MM.1S (cell line): ENCODE measurements at regions not wholly inside any gene's neighbourhood (a gene's known extent, or its start where the extent isn't known, plus 50 kb on each side); places are given as distances from the start of the nearest gene placed in this dataset.

Source experiments
- DNase-seq: peaks from one replicate; pipeline ENCODE4 v3.0.0-alpha.2; 2015
- H2AFZ ChIP-seq: fragments of 300-600 bp; sonication (generic); 2 replicates; pipeline ENCODE4 v1.6.0; 2016; ENCODE audit warnings: antibody characterized with exemption, low read length
- H3F3A ChIP-seq: fragments of 300-600 bp; sonication (generic); 2 replicates; pipeline ENCODE4 v1.6.1; 2016; ENCODE audit warnings: mild to moderate bottlenecking, antibody characterized with exemption, low read length, moderate library complexity, mixed read lengths; ENCODE audit not compliant: insufficient read depth
- H3K27ac ChIP-seq: fragments of 300-600 bp; sonication (generic); 2 replicates; pipeline ENCODE4 v1.5.1; 2016; ENCODE audit warnings: mild to moderate bottlenecking, low read length
- H3K27me3 ChIP-seq: fragments of 300-600 bp; sonication (generic); replicated peaks from 2 replicates; pipeline ENCODE4 v1.6.0; 2016; ENCODE audit warnings: low read length; ENCODE audit not compliant: insufficient read depth
- H3K36me3 ChIP-seq: fragments of 300-600 bp; sonication (generic); replicated peaks from 2 replicates; pipeline ENCODE4 v1.6.1; 2016; ENCODE audit warnings: mild to moderate bottlenecking, low read length, mixed read lengths; ENCODE audit not compliant: insufficient read depth
- H3K4me1 ChIP-seq: fragments of 300-600 bp; sonication (generic); 2 replicates; pipeline ENCODE4 v1.6.1; 2016; ENCODE audit warnings: low read length, mixed read lengths
- H3K4me2 ChIP-seq: fragments of 300-600 bp; sonication (generic); 2 replicates; pipeline ENCODE4 v1.6.0; 2016; ENCODE audit warnings: low read depth, low read length
- H3K4me3 ChIP-seq: fragments of 300-600 bp; sonication (generic); 2 replicates; pipeline ENCODE4 v1.5.1; 2016; ENCODE audit warnings: low read length, mixed read lengths
- H3K79me2 ChIP-seq: fragments of 300-600 bp; sonication (generic); 2 replicates; pipeline ENCODE4 v1.6.1; 2016; ENCODE audit warnings: mixed run types, low read length, mixed read lengths
- H3K9ac ChIP-seq: fragments of 300-600 bp; sonication (generic); 2 replicates; pipeline ENCODE4 v1.6.1; 2016; ENCODE audit warnings: low read length, mixed read lengths
- H3K9me2 ChIP-seq: fragments of 300-600 bp; sonication (generic); replicated peaks from 2 replicates; pipeline ENCODE4 v1.6.1; 2016; ENCODE audit warnings: mild to moderate bottlenecking, low read length, mixed read lengths; ENCODE audit not compliant: insufficient read depth
- H3K9me3 ChIP-seq: fragments of 300-600 bp; sonication (generic); replicated peaks from 2 replicates; pipeline ENCODE4 v1.6.1; 2016; ENCODE audit warnings: mild to moderate bottlenecking, low read length, mixed read lengths; ENCODE audit not compliant: insufficient read depth
- H4K20me1 ChIP-seq: fragments of 300-600 bp; sonication (generic); 2 replicates; pipeline ENCODE4 v1.6.1; 2016; ENCODE audit warnings: mild to moderate bottlenecking, low read length, moderate library complexity, mixed read lengths; ENCODE audit not compliant: insufficient read depth
- CTCF ChIP-seq: fragments of 300-600 bp; sonication (generic); IDR thresholded peaks from 2 replicates; pipeline ENCODE4 v1.5.1; 2016; ENCODE audit warnings: antibody characterized with exemption, low read length, mixed read lengths
- EZH2 ChIP-seq: fragments of 300-600 bp; sonication (generic); optimal IDR thresholded peaks from 2 replicates; pipeline ENCODE3; 2017; ENCODE audit warnings: low read depth, mild to moderate bottlenecking, antibody characterized with exemption, low read length, mixed read lengths
- EZH2phosphoT487 ChIP-seq: fragments of 300-600 bp; sonication (generic); IDR thresholded peaks from 2 replicates; pipeline ENCODE4 v1.6.1; 2018; ENCODE audit warnings: antibody characterized with exemption, low read length

GRCh38 chr11:76269247-76269646 lies 62.9 kb upstream of the WNT11 start:
- H3K27me3 ChIP-seq, result peaks cover under 1% of the 10 kb centered on the region; the same call in 1 of the 2 replicates
- H2AFZ ChIP-seq, result no peak overlapping the region
- H3K79me2 ChIP-seq, result no peaks in the 10 kb centered on the region
- no peak overlapping the region for H3K4me3 ChIP-seq
- H3K4me2 ChIP-seq, result no peak overlapping the region
- no peaks in the 10 kb centered on the region for H3K4me1 ChIP-seq
- TF ChIP-seq EZH2 (no peak), CTCF (no peak), EZH2phosphoT487 (no peak)
- no peak for DNase-seq
- H3K9ac ChIP-seq, result no peak overlapping the region
- H3F3A ChIP-seq, result no peaks in the 10 kb centered on the region
- no peak overlapping the region for H3K27ac ChIP-seq
- H4K20me1 ChIP-seq, result no peaks in the 10 kb centered on the region
- no peaks in the 10 kb centered on the region for H3K9me3 ChIP-seq
- no peaks in the 10 kb centered on the region for H3K36me3 ChIP-seq
- H3K9me2 ChIP-seq, result no peaks in the 10 kb centered on the region

- Histone ChIP-seq H3K9me2 (no peaks in the 10 kb centered on the region), H3K9ac (no peak overlapping the region), H3K9me3 (no peaks in the 10 kb centered on the region), H4K20me1 (no peaks in the 10 kb centered on the region), H2AFZ (no peak overlapping the region), H3K4me3 (no peak overlapping the region), H3K27me3 (no peaks in the 10 kb centered on the region; the same call in 1 of the 2 replicates), H3K4me2 (no peak overlapping the region), H3K4me1 (no peaks in the 10 kb centered on the region), H3K79me2 (no peaks in the 10 kb centered on the region), H3K36me3 (no peaks in the 10 kb centered on the region), H3K27ac (no peak overlapping the region), H3F3A (no peaks in the 10 kb centered on the region)
- TF ChIP-seq EZH2phosphoT487 (no peak), CTCF (no peak), EZH2 (no peak)
- DNase-seq, result no peak
Observed at GRCh38 chr11:76268498-76268897, 62.2 kb upstream of the WNT11 start.

GRCh38 chr11:76267556-76267955 lies 61.3 kb upstream of the WNT11 start:
- Histone ChIP-seq H3K9me2 (no peaks in the 10 kb centered on the region), H3K79me2 (no peaks in the 10 kb centered on the region), H4K20me1 (no peaks in the 10 kb centered on the region), H2AFZ (no peak overlapping the region), H3K4me3 (no peak overlapping the region), H3K9me3 (no peaks in the 10 kb centered on the region), H3K27me3 (no peaks in the 10 kb centered on the region; the same call in 1 of the 2 replicates), H3F3A (no peaks in the 10 kb centered on the region), H3K9ac (no peak overlapping the region), H3K4me1 (no peaks in the 10 kb centered on the region), H3K4me2 (no peak overlapping the region), H3K36me3 (no peaks in the 10 kb centered on the region), H3K27ac (no peak overlapping the region)
- no peak for DNase-seq
- TF ChIP-seq EZH2, result no peak

GRCh38 chr11:76266286-76267100 lies 60.2 kb upstream of the WNT11 start:
- Histone ChIP-seq H3K9ac (no peak overlapping the region), H3F3A (no peaks in the 10 kb centered on the region), H2AFZ (no peak overlapping the region), H3K4me3 (no peak overlapping the region), H3K27ac (no peak overlapping the region), H3K4me1 (no peaks in the 10 kb centered on the region), H3K9me2 (no peaks in the 10 kb centered on the region), H3K9me3 (no peaks in the 10 kb centered on the region), H4K20me1 (no peaks in the 10 kb centered on the region), H3K79me2 (no peaks in the 10 kb centered on the region), H3K36me3 (no peaks in the 10 kb centered on the region), H3K27me3 (no peaks in the 10 kb centered on the region; the same call in 1 of the 2 replicates), H3K4me2 (no peak overlapping the region)
- TF ChIP-seq EZH2phosphoT487 (no peak), EZH2 (no peak), CTCF (no peak)
- DNase-seq, result no peak
